Neural progenitor cell (in vitro differentiated cells): ENCODE measurements at regions not wholly inside any gene's neighbourhood (a gene's known extent, or its start where the extent isn't known, plus 50 kb on each side); places are given as distances from the start of the nearest gene placed in this dataset.

Source experiments
- CTCF ChIP-seq: fragments of 200-600 bp; sonication (generic); IDR thresholded peaks from 2 replicates; pipeline ENCODE4 v1.5.1; 2017; ENCODE audit warnings: antibody characterized with exemption, mild to moderate bottlenecking
- EZH2 ChIP-seq: fragments of 200-600 bp; sonication (generic); IDR thresholded peaks from 2 replicates; pipeline ENCODE4 v1.6.1; 2017; ENCODE audit warnings: antibody characterized with exemption, mild to moderate bottlenecking, moderate library complexity

GRCh38 chr6:147990159-147990558 is 352.5 kb upstream of the SASH1 start:
- no peak for TF ChIP-seq CTCF
- no peak for TF ChIP-seq EZH2
